ENCODE measurements at regions not wholly inside any gene's neighbourhood (a gene's known extent, or its start where the extent isn't known, plus 50 kb on each side); places are given as distances from the start of the nearest gene placed in this dataset.

- DNase-seq (ENCODE audit: low read depth, low spot score), result no peak
Measured at GRCh38 chr12:64931321-64931720, 106.9 kb downstream of the TBC1D30 start.

DNA sequence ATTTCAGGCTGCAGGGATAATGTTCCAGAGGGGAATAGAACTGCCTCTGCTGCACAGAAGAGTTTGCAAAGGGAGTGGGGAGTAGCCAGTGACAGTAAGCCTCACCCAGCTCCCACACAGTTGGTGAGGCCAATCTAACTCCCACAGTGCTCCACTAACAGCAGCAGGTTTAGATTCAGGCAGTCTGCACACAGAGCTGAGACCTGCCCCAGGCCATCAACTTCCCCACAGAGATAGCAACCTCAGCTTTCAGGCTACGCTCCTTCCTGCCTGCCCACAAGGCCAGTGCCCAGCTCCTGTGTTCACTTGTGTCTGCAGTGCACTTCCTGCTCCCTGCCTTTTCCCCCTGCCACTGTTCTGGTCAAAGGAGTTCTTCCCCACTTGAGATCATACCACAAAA lies 107.5 kb downstream of the TBC1D30 start:
- DNase-seq (ENCODE audit: low read depth, low spot score), result peak; percentile 42

GRCh38 chr12:64933791-64934190 lies 109.3 kb downstream of the TBC1D30 start:
- DNase-seq (ENCODE audit: low read depth, low spot score), result no peak

DNA sequence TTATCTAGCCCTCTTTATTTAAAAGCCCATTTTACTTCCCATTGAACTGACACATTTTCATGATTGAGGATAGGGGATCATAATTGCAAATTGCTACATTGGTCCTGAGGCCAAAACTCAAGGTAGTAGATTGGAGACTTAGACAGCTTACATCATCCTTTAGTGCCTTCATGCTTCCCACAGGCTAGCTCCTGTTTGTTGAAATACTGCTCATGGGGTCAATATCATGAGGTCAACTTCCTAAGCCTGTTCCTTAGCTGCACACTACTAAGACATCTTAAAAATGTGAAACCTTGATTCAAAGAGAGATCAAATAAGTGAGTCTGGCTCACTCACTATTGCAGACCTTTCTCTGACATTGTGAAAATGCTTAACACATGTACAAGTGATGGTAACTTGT lies 113.0 kb downstream of the TBC1D30 start:
- DNase-seq (ENCODE audit: low read depth, low spot score), result no peak

GRCh38 chr12:64938179-64938578 lies 113.7 kb downstream of the TBC1D30 start:
- DNase-seq (ENCODE audit: low read depth, low spot score), result no peak

GRCh38 chr12:64943686-64944085 lies 119.2 kb downstream of the TBC1D30 start:
- no peak for DNase-seq (ENCODE audit: low read depth, low spot score)

DNA sequence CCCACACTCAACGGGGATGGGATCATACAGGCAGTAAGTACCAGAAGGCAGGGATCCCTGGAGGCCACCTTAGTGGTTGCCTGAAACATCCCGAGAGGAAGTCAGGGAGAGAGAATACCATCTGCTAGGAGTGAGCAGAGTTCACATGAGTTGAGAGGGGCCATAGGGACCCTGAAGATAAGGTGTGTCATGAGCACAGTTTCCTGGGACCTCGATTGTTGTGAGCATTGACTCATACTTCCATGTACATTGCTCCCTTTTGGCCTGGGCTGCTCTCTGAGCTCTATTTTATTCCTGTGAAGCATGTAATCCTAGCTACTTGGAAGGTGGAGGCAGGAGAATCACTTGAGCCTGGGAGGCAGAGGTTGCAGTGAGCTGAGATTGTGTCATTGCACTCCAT lies 120.5 kb downstream of the TBC1D30 start:
- no peak for DNase-seq (ENCODE audit: low read depth, low spot score)

DNA sequence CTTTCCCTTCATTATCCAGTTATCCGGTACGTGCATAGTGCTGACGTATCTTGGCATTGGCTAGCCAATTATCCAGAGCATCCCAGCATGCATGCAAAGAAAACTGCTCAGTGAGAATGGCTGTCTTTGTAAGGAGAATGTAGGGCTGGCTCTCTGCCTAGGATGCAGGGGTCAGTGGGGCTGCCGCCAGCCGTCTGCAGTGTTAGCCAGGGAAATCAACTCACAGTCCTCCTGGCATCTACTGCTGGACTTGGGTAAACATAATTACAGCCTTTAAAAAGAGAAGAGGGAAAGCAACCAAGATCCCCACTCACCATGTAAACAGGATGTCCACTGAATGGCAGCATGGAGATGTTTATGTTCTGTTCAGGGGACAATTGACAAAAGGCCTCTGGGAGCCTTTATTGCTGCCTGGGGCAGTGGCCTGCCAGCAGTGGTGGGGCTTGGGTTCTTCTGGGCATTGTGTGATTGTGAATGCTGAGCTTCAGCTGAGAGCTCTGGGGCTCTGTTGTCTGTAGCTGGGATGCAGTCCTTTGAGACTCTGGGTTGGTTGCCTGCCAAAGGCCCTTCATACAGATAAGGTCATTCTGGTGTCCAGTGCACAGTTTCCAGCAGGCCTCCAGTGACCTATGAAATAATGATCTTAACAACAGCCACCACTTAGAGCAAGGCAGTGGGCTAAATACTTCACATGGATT lies 121.8 kb downstream of the TBC1D30 start:
- DNase-seq (ENCODE audit: low read depth, low spot score), result peak; percentile 83

GRCh38 chr12:64950711-64951298 lies 126.4 kb downstream of the TBC1D30 start:
- DNase-seq (ENCODE audit: low read depth, low spot score), result no peak

GRCh38 chr12:64951944-64952343 lies 127.5 kb downstream of the TBC1D30 start:
- no peak for DNase-seq (ENCODE audit: low read depth, low spot score)

GRCh38 chr12:64955746-64956145 lies 131.3 kb downstream of the TBC1D30 start:
- DNase-seq (ENCODE audit: low read depth, low spot score), result no peak

DNA sequence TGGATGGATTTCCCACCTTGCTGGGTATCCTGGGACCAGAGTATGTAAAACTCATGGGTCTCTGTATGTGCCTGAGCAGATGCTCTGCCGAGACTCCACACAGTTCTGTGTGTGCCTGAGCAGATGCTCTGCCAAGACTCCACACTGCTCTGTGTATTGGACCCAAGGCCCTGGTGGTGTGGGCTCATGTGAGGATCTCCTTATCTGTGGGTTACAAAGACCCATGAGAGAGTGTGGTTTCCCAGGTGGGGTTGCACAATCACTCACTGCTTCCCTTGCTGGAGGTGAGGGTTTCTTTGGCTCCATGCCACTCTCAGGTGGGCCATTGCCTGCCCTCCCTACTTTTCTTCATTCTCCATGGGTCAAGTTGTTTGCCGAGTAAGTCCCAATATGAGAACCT lies 141.5 kb downstream of the TBC1D30 start:
- DNase-seq (ENCODE audit: low read depth, low spot score), result no peak

GRCh38 chr12:64968989-64969819 lies 144.8 kb downstream of the TBC1D30 start:
- DNase-seq (ENCODE audit: low read depth, low spot score), result peak; percentile 27

DNA sequence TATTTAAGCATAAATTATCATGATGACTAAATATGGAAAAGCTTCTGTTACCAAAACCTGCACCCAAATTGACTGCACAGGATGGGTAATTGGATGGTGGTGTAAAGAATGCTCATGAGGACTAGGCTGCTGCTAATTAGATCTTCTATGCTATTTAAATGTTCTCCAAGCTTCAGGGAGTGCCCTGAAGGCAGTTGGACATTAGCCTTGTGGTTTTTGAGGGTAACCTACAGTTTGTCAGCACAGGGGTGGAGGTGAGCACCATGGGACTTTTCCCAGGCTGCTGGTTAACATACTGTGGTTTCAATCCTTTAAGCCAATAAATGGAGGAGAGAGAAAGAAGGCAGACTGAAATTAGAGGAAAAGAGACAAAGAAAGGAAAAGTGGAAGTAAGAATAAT lies 145.0 kb downstream of the WIF1 start:
- DNase-seq (ENCODE audit: low read depth, low spot score), result no peak

DNA sequence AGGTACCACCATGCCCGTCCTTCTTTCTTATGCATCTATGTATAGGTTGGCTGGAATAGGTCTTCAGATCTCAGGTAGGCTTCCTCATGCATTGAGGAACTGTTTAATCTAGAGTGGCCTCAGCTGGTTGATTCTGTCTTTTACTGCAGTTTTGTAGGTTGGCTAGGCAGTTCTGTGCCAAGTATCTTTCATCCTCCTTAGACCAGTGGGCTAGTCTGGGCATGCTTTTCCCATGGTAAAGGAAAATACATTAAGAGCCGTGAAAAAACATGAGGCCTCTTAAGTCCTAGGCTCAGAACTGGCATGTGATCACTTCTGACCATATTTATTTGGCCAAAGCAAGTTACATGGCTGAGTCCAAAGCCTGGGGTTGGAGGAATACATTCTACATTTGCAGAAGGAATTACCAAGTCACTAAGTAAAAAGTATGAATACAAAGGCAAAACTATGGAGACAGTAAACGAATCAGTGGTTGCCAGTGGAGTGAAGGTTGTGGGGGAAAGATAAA lies 137.3 kb downstream of the WIF1 start:
- DNase-seq (ENCODE audit: low read depth, low spot score), result no peak

DNA sequence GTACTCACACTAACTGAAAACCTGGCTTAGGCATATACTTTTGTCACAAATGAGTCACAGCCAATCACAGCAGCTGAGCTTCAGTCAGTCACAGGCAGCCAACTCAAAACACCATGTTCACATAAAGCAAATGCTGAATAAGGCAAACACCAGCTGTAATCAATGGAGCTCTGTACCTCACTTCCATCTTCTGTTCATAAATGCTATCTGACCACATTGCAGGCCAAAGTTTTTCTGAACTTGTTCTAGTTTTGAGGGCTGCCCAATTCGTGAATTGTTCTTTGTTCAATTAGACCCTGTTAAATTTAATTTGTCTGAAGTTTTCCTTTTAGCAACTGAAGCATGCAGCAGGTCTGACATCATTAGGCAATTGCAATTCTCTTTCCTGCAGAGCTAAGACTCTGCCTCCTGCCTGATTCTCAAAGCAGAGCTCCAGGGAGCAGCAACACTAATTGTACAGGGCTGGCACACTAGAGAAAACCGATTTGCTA lies 129.9 kb downstream of the WIF1 start:
- no peak for DNase-seq (ENCODE audit: low read depth, low spot score)

- no peak for DNase-seq (ENCODE audit: low read depth, low spot score)
Measured at GRCh38 chr12:64992116-64992515, 129.0 kb downstream of the WIF1 start.

- DNase-seq (ENCODE audit: low read depth, low spot score), result peak; percentile 28
Measured at GRCh38 chr12:64992641-64993040, 128.5 kb downstream of the WIF1 start.

GRCh38 chr12:64993461-64993860 lies 127.6 kb downstream of the WIF1 start:
- DNase-seq (ENCODE audit: low read depth, low spot score), result no peak

DNA sequence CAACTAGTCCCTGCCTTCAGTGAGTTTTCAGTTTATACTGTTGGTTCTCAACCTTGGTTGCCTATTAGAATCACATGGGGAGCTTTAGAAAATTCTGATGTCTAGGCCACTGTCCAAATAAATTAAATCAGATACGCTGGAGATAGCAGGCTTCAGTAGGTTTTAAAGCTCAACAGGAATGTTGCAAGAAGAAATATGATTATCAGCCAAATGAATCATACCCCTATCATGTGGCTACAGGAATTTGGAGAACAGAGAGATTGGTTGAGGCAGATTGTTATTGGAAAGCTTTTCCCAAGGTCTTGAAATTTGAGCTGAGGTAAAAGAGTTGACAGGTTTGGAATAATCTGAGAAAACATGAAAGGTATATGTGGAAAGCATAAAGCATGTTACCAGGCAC lies 125.3 kb downstream of the WIF1 start:
- DNase-seq (ENCODE audit: low read depth, low spot score), result no peak

- DNase-seq (ENCODE audit: low read depth, low spot score), result no peak
Measured at GRCh38 chr12:64997858-64998257, 123.2 kb downstream of the WIF1 start.

GRCh38 chr12:64998371-64999147 lies 122.5 kb downstream of the WIF1 start:
- DNase-seq (ENCODE audit: low read depth, low spot score), result no peak

Measured in ELF-1 (cell line).